Activated B cell treated with CpG ODN at 0.5 μM for 24 hours (primary cell): ENCODE measurements at regions not wholly inside any gene's neighbourhood (a gene's known extent, or its start where the extent isn't known, plus 50 kb on each side); places are given as distances from the start of the nearest gene placed in this dataset.

Source experiments
- ATAC-seq: fragments of 200-7000 bp; cut with Tn5 transposase; one replicate; pipeline ENCODE4 v1.10.0; 2021; ENCODE audit warnings: low read depth, mild to moderate bottlenecking, moderate library complexity
- CTCF ChIA-PET: fragments of 350-600 bp; sonication (Branson Sonifier 250); formaldehyde crosslinking; loops from one replicate; lab custom pipeline; 2021; ENCODE audit warnings: antibody characterized with exemption; lab: Charles Lee
- POLR2A ChIA-PET: fragments of 350-600 bp; sonication (Branson Sonifier 250); formaldehyde crosslinking; loops from one replicate; lab custom pipeline; 2021; ENCODE audit warnings: antibody characterized with exemption; lab: Charles Lee
- DNase-seq: peaks from one replicate; pipeline ENCODE4 v3.0.0; 2022
- H3K27ac Mint-ChIP-seq: one replicate; pipeline ENCODE4 v1.8.0; 2020; ENCODE audit warnings: mixed read lengths
- H3K27me3 Mint-ChIP-seq: one replicate; pipeline ENCODE4 v1.8.0; 2021; ENCODE audit warnings: mixed read lengths
- H3K36me3 Mint-ChIP-seq: one replicate; pipeline ENCODE4 v1.8.0; 2021; ENCODE audit warnings: low read depth, mixed read lengths
- H3K4me1 Mint-ChIP-seq: one replicate; pipeline ENCODE4 v1.8.0; 2021; ENCODE audit warnings: mixed read lengths
- H3K4me3 Mint-ChIP-seq: one replicate; pipeline ENCODE4 v1.8.0; 2020; ENCODE audit warnings: mild to moderate bottlenecking, mixed read lengths
- H3K9me3 Mint-ChIP-seq: one replicate; pipeline ENCODE4 v1.8.0; 2020; ENCODE audit warnings: mixed read lengths
- CTCF ChIP-seq: fragments of 200-600 bp; IDR thresholded peaks from one replicate; pipeline ENCODE4 v1.8.0; 2022; ENCODE audit warnings: antibody characterized with exemption, mild to moderate bottlenecking
- intact Hi-C: fragments of 100-400 bp; cut with micrococcal nuclease; formaldehyde crosslinking; loops from one replicate; pipeline ENCODE4 v1.15.1; 2024

DNA sequence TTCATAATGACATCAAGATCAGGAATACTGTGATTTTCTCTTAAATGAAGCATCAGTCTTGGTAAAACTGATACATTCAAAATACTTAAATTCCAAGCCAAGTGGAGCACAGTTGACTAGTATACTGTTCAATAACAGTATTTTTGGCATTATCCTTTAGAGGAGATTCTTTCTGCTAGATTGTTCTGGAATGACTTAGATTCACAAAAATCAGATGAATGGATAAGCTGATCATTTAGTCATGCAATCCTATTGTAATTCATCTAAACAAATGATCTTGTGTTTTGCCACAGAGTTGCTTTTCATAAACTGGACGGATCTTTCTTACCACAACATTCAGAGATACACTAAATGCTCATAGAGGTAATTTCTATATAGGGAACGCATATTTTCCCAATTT lies 232.0 kb downstream of the CXXC4 start:
- intact Hi-C loops, result no loop called here
- ATAC-seq, result no peak
- H3K4me1 Mint-ChIP-seq, result no peaks in the 10 kb centered on the region
- H3K9me3 Mint-ChIP-seq, result no peaks in the 10 kb centered on the region
- ChIA-PET CTCF (no interaction called here), POLR2A (no interaction called here)
- no peak for TF ChIP-seq CTCF
- no peaks in the 10 kb centered on the region for H3K27me3 Mint-ChIP-seq
- no peak for DNase-seq
- H3K36me3 Mint-ChIP-seq, result no peaks in the 10 kb centered on the region
- H3K27ac Mint-ChIP-seq, result no peak overlapping the region
- no peak overlapping the region for H3K4me3 Mint-ChIP-seq

- intact Hi-C loops, result no loop called here
- DNase-seq, result no peak
- Mint-ChIP-seq H3K27ac (no peak overlapping the region), H3K36me3 (no peaks in the 10 kb centered on the region), H3K9me3 (peaks cover 7% of the 10 kb centered on the region), H3K4me1 (no peaks in the 10 kb centered on the region), H3K27me3 (no peaks in the 10 kb centered on the region), H3K4me3 (no peak overlapping the region)
- ChIA-PET CTCF (no interaction called here), POLR2A (no interaction called here)
- ATAC-seq, result no peak
- TF ChIP-seq CTCF, result no peak
Observed at GRCh38 chr4:104248726-104249125, 246.0 kb downstream of the CXXC4 start.

- Mint-ChIP-seq H3K9me3 (peaks cover 2% of the 10 kb centered on the region), H3K27ac (no peak overlapping the region), H3K4me1 (no peaks in the 10 kb centered on the region), H3K36me3 (no peaks in the 10 kb centered on the region), H3K27me3 (no peaks in the 10 kb centered on the region), H3K4me3 (no peak overlapping the region)
- ChIA-PET CTCF (no interaction called here), POLR2A (no interaction called here)
- intact Hi-C loops, result no loop called here
- DNase-seq (no peak), ATAC-seq (no peak)
- no peak for TF ChIP-seq CTCF
Observed at GRCh38 chr4:104235967-104236366, 258.7 kb downstream of the CXXC4 start.

GRCh38 chr4:104217526-104217925 lies 277.2 kb downstream of the CXXC4 start:
- ATAC-seq (no peak), DNase-seq (no peak)
- Mint-ChIP-seq H3K27me3 (no peaks in the 10 kb centered on the region), H3K9me3 (no peaks in the 10 kb centered on the region), H3K4me1 (no peaks in the 10 kb centered on the region), H3K27ac (no peak overlapping the region), H3K36me3 (no peaks in the 10 kb centered on the region), H3K4me3 (no peak overlapping the region)
- TF ChIP-seq CTCF, result no peak
- ChIA-PET CTCF (no interaction called here), POLR2A (no interaction called here)
- intact Hi-C loops, result no loop called here

DNA sequence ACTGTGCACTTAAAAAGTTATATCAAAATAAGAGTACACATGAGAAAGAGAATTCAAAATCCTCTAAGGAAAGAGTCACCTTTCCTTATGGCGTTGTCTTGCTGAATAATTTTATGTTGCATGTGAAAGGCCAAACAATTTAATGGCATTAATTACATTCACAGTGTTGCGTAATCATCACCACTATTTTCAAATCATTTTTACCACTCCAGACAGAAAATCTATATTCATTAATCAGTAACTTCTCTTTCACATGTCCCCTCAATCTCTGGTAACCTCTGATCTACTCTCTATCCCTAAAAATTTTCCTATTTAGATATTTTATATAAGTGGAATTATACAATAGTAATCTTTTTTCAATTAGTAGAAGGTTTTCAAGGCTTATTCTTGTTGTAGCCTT lies 283.0 kb downstream of the CXXC4 start:
- POLR2A ChIA-PET, result no interaction called here
- no peak overlapping the region for H3K27ac Mint-ChIP-seq

More for the DNA sequence above, 283.0 kb downstream of the CXXC4 start:
- H3K4me1 Mint-ChIP-seq, result no peaks in the 10 kb centered on the region
- CTCF ChIA-PET, result no interaction called here
- DNase-seq (no peak), ATAC-seq (no peak)
- no peaks in the 10 kb centered on the region for H3K36me3 Mint-ChIP-seq
- intact Hi-C loops, result no loop called here
- H3K27me3 Mint-ChIP-seq, result no peaks in the 10 kb centered on the region
- H3K4me3 Mint-ChIP-seq, result no peak overlapping the region
- TF ChIP-seq CTCF, result no peak
- H3K9me3 Mint-ChIP-seq, result no peaks in the 10 kb centered on the region
